Endothelial cell of umbilical vein (primary cell): ENCODE measurements at regions not wholly inside any gene's neighbourhood (a gene's known extent, or its start where the extent isn't known, plus 50 kb on each side); places are given as distances from the start of the nearest gene placed in this dataset.

Experiments used
- BruUV-seq: library from RNA; stranded (reverse); fragments of 400-500 nt; replicated peaks from 2 replicates; lab custom pipeline; 2021; lab: Mats Ljungman, UMichigan
- CTCF ChIA-PET: fragments of 300-600, 350-600 bp; sonication (Branson Sonifier 250); formaldehyde crosslinking; loops from one replicate; lab custom pipeline; 2021; ENCODE audit warnings: antibody characterized with exemption, inconsistent platforms; lab: Charles Lee
- POLR2A ChIA-PET: fragments of 300-600, 350-600 bp; sonication (Branson Sonifier 250); formaldehyde crosslinking; loops from one replicate; lab custom pipeline; 2021; ENCODE audit warnings: antibody characterized with exemption, inconsistent platforms; lab: Charles Lee
- DNase-seq: peaks from one replicate; pipeline ENCODE4 v3.0.0-alpha.2; 2011; ENCODE audit warnings: low read depth, low spot score
- FAIRE-seq: peaks from 2 replicates; lab custom pipeline; 2011; peaks lifted over from hg19 to GRCh38; lab: Jason Lieb, UNC
- H2AFZ ChIP-seq: 2 replicates; pipeline ENCODE4 v1.6.0; 2012; ENCODE audit warnings: low read depth, low read length, control low read depth, inconsistent platforms
- H3K27ac ChIP-seq: 2 replicates; pipeline ENCODE4 v1.5.1; 2011; ENCODE audit warnings: low read depth, mild to moderate bottlenecking, control low read depth, low read length, moderate library complexity; ENCODE audit not compliant: insufficient read depth
- H3K27me3 ChIP-seq, 2 experiments: 2 replicates each; pipeline versions ENCODE4 v1.6.0 to v1.6.1; 2011; ENCODE audit warnings: low read length in 2 of 2, mixed read lengths in 1 of 2; ENCODE audit not compliant: control insufficient read depth in 2 of 2, insufficient read depth in 2 of 2
- H3K36me3 ChIP-seq, 2 experiments: 2 replicates in 1 of 2; 3 replicates in 1 of 2; pipeline ENCODE4 v1.5.1; 2011; ENCODE audit warnings: low read length in 2 of 2, mild to moderate bottlenecking in 1 of 2, moderate library complexity in 1 of 2; ENCODE audit not compliant: control insufficient read depth in 2 of 2, insufficient read depth in 2 of 2; ENCODE audit errors: extremely low read depth in 1 of 2
- H3K4me1 ChIP-seq: 3 replicates; pipeline ENCODE4 v1.5.1; 2011; ENCODE audit warnings: mild to moderate bottlenecking, low read length; ENCODE audit not compliant: control insufficient read depth, insufficient read depth; ENCODE audit errors: extremely low read depth
- H3K4me2 ChIP-seq: 2 replicates; pipeline ENCODE4 v1.6.1; 2011; ENCODE audit warnings: low read length, control low read depth, mixed read lengths; ENCODE audit not compliant: insufficient read depth
- H3K4me3 ChIP-seq, 3 experiments: fragments of 200-600 bp in 1 of 3; sonication (generic), shearing (Covaris generic) in 1 of 3; replicated peaks in 1 of 3; 2 replicates each; pipeline ENCODE4 v1.5.1; 2011 to 2016; ENCODE audit warnings: control low read depth in 3 of 3, low read length in 3 of 3, mild to moderate bottlenecking in 2 of 3, inconsistent platforms in 1 of 3, low read depth in 1 of 3, moderate library complexity in 1 of 3; ENCODE audit not compliant: insufficient read depth in 1 of 3
- H3K79me2 ChIP-seq: 2 replicates; pipeline ENCODE4 v1.6.0; 2012; ENCODE audit warnings: low read length, inconsistent platforms; ENCODE audit not compliant: control insufficient read depth, insufficient read depth
- H3K9ac ChIP-seq: replicated peaks from 2 replicates; pipeline ENCODE3; 2011; ENCODE audit warnings: low read length, control low read depth; ENCODE audit not compliant: insufficient read depth; ENCODE audit errors: extremely low read depth
- H3K9me1 ChIP-seq: replicated peaks from 3 replicates; pipeline ENCODE4 v1.6.0; 2011; ENCODE audit warnings: mild to moderate bottlenecking, low read length; ENCODE audit not compliant: control insufficient read depth, insufficient read depth; ENCODE audit errors: extremely low read depth
- H3K9me3 ChIP-seq: replicated peaks from 2 replicates; pipeline ENCODE4 v1.5.1; 2012; ENCODE audit warnings: low read length, inconsistent platforms; ENCODE audit not compliant: control insufficient read depth, insufficient read depth
- H4K20me1 ChIP-seq: replicated peaks from 2 replicates; pipeline ENCODE3; 2011; ENCODE audit warnings: mild to moderate bottlenecking, low read length; ENCODE audit not compliant: control insufficient read depth, insufficient read depth; ENCODE audit errors: extremely low read depth
- CTCF ChIP-seq, 2 donors: IDR thresholded peaks; 1 replicate in 1 of 2; 2 replicates in 1 of 2; pipeline ENCODE4 v1.5.1; 2011; ENCODE audit warnings: low read length in 2 of 2, mild to moderate bottlenecking in 2 of 2, moderate library complexity in 2 of 2, control low read depth in 1 of 2, inconsistent platforms in 1 of 2, low read depth in 1 of 2; ENCODE audit not compliant: insufficient read depth in 1 of 2; ENCODE audit errors: extremely low read depth in 1 of 2
- EZH2 ChIP-seq: IDR thresholded peaks from 2 replicates; pipeline ENCODE4 v1.6.1; 2012; ENCODE audit warnings: borderline replicate concordance, low read depth, mild to moderate bottlenecking, moderate library complexity, low read length, inconsistent platforms; ENCODE audit not compliant: severe bottlenecking
- FOS ChIP-seq: IDR thresholded peaks from 2 replicates; pipeline ENCODE4 v1.6.1; 2011; ENCODE audit warnings: mild to moderate bottlenecking, low read length, moderate library complexity, borderline replicate concordance; ENCODE audit not compliant: insufficient read depth
- GATA2 ChIP-seq: IDR thresholded peaks from 2 replicates; pipeline ENCODE4 v1.7.0; 2011; ENCODE audit warnings: low read depth, mild to moderate bottlenecking, moderate library complexity, mixed read lengths, low read length; ENCODE audit not compliant: insufficient read length, insufficient read depth
- JUN ChIP-seq: IDR thresholded peaks from 2 replicates; pipeline ENCODE4 v1.6.1; 2011; ENCODE audit warnings: borderline replicate concordance, low read depth; ENCODE audit not compliant: insufficient read length, insufficient read depth
- MAX ChIP-seq: IDR thresholded peaks from 2 replicates; pipeline ENCODE4 v1.6.1; 2011; ENCODE audit not compliant: insufficient read depth, insufficient read length
- MYC ChIP-seq: IDR thresholded peaks from one replicate; pipeline ENCODE4 v1.6.1; 2011; ENCODE audit warnings: mild to moderate bottlenecking, low read depth, low read length
- POLR2A ChIP-seq: IDR thresholded peaks from 2 replicates; pipeline ENCODE4 v1.6.1; 2012; ENCODE audit warnings: low read depth, mild to moderate bottlenecking, control low read depth, low read length
- POLR2AphosphoS5 ChIP-seq: IDR thresholded peaks from 2 replicates; pipeline ENCODE4 v1.6.1; 2012; ENCODE audit warnings: low read depth, mild to moderate bottlenecking, control low read depth, low read length, moderate library complexity; ENCODE audit not compliant: insufficient read depth
- dilution Hi-C: fragments of 300-500 bp; cut with MboI; formaldehyde crosslinking; loops from one replicate; pipeline ENCODE4 v1.15.0; 2019; ENCODE audit warnings: low sequenced_read_pairs; ENCODE audit not compliant: extremely low pct_ligation_motif_present
- intact Hi-C: fragments of 100-400 bp; cut with micrococcal nuclease; formaldehyde crosslinking; loops from one replicate; pipeline ENCODE4 v1.10.0; 2022

GRCh38 chr2:147420947-147421675 lies 423.7 kb upstream of the ACVR2A start:
- no peak overlapping the region for H2AFZ ChIP-seq
- H3K9ac ChIP-seq, result no peak overlapping the region
- H3K27me3 ChIP-seq, result no peaks in the 10 kb centered on the region
- H3K4me1 ChIP-seq, result no peaks in the 10 kb centered on the region
- no peak overlapping the region for H3K4me2 ChIP-seq
- no peaks in the 10 kb centered on the region for H3K79me2 ChIP-seq
- ChIA-PET CTCF (no interaction called here), POLR2A (no interaction called here)
- H3K9me3 ChIP-seq, result no peaks in the 10 kb centered on the region
- no peaks in the 10 kb centered on the region for H3K9me1 ChIP-seq
- BruUV-seq, result no TSS peak
- no peak for DNase-seq
- no peak overlapping the region for H3K4me3 ChIP-seq
- no peaks in the 10 kb centered on the region for H4K20me1 ChIP-seq
- H3K36me3 ChIP-seq, result no peaks in the 10 kb centered on the region
- dilution Hi-C loops (no loop called here), intact Hi-C loops (no loop called here)
- no peak overlapping the region for H3K27ac ChIP-seq
- FAIRE-seq, result no peak
- TF ChIP-seq MYC (no peak), FOS (no peak), JUN (no peak), GATA2 (no peak), POLR2AphosphoS5 (no peak), CTCF (IDR thresholded peaks at IDR 0.05; ENCODE audit: extremely low read depth in 1 of 2, insufficient read depth in 1 of 2, low read depth in 1 of 2, low read length in 2 of 2) (no peak), POLR2A (no peak), MAX (no peak), EZH2 (no peak)
